HG03378 (cell line): ENCODE measurements at regions not wholly inside any gene's neighbourhood (a gene's known extent, or its start where the extent isn't known, plus 50 kb on each side); places are given as distances from the start of the nearest gene placed in this dataset.
"Not testable (repeated sequence)": the region's sequence is repeated elsewhere in the genome, so short reads cannot be mapped to it uniquely, and the experiment has no call there.

Experiments used
- ATAC-seq: cut with Tn5 transposase; IDR thresholded peaks from one replicate; pipeline ENCODE4 v1.9.1; 2021; ENCODE audit warnings: mild to moderate bottlenecking, moderate library complexity; ENCODE audit not compliant: unreplicated experiment

DNA sequence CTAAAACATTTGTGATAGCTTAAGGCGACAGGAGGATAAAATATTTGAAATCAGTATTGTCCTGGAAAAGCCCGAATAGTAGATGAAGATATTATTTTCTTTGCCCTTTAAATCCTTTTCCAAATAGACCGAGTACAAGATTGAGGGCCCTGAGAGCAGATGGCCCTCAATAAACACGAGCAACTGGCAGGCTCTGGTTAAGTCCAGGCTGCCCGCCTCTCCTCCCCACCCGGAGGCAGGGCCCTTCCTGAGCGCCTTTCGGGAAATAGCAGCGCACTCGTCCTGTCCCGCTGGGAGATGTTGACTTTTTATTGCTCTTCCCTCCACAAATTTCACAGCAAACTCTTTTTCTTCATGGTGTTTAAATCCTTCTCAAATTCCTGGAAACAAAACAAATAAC lies 50.8 kb upstream of the MAX start:
- ATAC-seq: no peak

GRCh38 chr14:65156568-65157366 lies 54.5 kb upstream of the MAX start:
- ATAC-seq: peak; percentile 48

- ATAC-seq: peak; percentile 72
Observed at GRCh38 chr14:65159281-65160062, 57.2 kb upstream of the MAX start.

DNA sequence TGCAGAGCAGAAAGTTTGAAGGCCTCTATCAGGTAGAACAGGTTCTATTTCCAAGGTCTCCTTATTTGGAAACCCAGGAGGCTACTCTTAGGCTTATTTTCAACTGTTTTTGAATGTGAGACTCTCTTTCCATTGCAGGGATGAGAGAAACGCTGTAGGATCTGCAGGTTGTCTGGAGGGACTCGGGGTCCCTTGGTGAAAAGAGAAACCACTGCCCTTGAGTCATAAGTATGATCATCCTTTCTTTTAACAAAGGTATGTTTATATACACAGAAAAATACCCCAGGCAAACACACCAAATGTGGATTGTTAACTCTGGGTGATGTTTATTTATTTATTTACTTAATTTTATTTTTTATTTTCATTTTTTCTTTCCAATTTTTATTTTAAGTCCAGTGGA lies 57.8 kb upstream of the MAX start:
- ATAC-seq: peak; percentile 4

- no peak for ATAC-seq
Observed at GRCh38 chr14:65162031-65162430, 59.7 kb upstream of the MAX start.

DNA sequence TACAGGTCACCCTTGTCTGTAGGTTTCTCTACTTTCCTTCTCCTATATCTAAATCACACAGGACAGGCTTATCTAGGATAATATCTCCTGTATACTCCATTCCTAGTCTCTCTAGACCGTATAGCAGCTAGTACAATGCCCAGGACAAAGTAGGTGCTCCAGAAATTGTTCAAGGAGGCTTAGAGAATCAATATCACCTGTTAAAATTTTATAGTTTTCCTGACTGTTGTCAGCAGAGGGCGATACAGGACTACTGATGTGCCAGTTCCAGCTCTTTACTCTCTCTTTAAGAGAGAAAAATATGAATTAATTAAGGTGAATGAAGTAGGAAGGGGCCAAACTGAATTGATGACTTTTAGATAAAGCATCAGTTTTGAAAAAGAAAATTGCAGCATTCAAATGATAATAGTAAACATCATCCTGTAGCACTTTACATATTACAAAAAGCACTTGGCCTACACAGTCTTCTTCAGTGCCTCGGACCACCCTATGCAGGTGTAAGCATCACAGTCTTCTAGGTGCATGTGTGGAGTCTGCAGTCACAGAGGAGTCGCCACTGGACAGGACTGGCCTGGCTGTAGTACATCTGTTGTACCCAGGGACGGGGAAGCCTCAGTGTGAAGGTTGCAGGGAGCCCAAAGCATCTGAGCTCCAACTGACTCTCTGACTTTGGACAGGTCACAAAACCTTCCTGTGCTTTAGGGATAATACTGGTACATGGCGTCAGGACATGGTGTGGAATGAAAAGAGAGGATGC lies 61.9 kb upstream of the MAX start:
- ATAC-seq: no peak

- ATAC-seq: no peak
Observed at GRCh38 chr14:65164825-65165135, 62.5 kb upstream of the MAX start.

DNA sequence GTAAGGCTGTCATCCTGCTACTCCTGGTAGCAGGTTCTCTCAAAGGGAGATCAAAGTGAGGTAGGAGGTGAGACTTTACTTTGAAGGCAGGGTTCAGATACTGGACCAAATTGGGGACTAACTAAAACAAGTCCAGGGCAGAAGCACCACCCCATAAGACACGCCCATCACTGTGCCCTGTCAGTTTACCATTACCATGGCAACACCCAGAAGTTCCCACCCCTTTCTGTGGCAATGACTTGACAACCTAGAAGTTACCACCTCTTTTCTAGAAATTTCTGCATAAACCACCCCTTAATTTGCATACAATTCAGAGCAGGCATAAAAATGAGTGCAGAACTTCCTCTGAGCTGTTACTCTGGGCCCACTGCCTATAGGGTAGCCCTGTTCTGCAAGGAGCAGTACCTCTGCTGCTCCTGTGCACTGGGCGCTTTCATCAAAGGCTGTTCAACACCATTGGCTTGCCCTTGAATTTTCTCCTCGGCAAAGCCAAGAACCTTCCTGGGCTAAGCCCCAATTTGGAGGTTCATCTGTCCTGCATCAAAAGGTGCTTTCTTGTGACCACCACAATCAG lies 64.8 kb upstream of the MAX start:
- no peak for ATAC-seq

GRCh38 chr14:65168840-65169239 lies 66.5 kb upstream of the MAX start:
- no peak for ATAC-seq

GRCh38 chr14:65169351-65169750 lies 67.0 kb upstream of the MAX start:
- peak; percentile 86 for ATAC-seq

- no peak for ATAC-seq
Observed at GRCh38 chr14:65170318-65170717, 68.0 kb upstream of the MAX start.

DNA sequence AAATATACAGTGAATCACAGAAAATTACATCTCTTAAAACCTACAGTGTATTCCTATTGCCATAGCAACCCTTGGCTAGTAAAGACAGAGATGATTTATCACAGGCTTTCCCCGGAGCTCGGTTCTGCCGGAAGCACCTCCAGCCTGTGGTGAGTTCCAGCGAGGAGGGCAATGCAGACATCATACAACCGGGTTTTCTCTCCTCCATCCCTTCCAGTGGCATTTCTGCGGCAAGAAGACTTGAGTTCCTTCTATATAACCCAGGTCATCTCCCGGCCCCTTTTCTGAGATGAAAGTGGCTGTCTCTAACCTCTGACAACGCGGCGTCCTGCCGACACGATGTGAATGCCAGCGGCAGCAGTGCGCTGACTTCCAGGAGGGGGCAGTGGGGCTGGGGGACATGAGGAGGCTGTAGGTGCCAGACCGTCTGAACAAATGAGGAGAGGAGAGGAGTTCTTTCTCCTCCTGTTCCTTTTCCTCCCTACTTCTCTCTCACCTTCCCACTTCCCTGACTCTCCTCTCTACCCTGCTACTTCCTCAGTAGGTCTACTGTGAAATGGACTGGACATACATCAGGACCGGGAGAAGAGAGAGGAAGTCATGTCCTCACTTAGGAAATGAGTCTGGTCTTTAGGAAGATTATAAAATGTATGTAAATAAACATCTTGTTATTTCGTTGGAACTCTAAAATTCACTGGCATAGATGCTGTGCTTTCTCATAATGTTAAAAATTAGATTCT lies 68.6 kb upstream of the MAX start:
- ATAC-seq: no peak

- ATAC-seq: no peak
Observed at GRCh38 chr14:65173973-65174693, 71.8 kb upstream of the MAX start.

DNA sequence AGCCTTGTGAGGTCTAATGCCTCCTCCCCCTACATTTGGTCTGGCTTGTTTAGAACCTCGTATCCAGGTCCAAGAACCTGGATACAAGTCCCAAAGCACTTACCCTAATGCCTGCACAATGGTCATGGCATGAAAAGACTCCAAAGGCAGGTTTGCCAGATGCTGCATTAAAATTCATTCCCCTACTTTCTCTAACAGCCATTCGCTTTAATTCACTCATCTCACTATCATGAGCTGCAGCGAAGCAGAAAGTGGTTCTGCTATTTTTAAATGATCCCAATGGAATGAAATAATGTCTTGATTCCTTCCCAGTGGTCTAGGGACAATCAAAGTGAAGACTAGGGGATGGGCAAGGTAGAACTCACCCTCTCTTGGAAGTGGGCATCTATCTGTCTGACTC lies 72.5 kb upstream of the MAX start:
- no peak for ATAC-seq

DNA sequence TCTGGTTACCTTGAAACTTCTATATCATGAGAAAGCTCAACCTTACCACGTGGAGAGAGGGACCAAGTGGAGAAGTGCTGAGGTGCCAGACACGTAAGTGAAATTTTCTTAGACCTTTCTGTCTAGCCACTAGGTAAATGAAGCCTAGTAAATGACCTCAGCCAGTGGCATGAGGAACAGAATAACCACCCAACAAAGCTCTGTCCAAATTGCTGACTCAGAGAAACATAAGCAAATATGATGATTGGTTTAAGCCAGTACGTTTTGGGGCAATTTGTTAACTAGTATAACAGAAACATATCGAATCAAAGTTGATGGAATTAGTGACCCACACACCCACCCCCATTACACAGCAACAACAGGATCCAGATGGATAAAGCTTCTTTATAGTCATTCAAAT lies 75.2 kb upstream of the MAX start:
- no peak for ATAC-seq

DNA sequence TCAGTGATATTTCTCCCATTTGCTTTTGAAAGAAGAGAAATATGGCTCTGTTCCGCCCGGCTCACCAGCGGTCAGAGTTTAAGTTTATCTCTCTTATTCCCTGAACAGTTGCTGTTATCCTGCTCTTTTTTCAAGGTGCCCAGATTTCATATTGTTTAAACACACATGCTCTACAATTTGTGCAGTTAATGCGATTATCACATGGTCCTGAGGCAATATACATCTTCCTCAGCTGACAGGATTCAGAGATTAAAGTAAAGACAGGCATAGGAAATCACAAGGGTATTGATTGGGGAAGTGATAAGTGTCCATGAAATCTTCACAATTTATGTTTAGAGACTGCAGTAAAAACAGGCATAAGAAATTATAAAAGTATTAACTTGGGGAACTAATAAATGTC lies 76.9 kb upstream of the MAX start:
- not testable (repeated sequence) for ATAC-seq

GRCh38 chr14:65179918-65180724 lies 77.8 kb upstream of the MAX start:
- peak; percentile 94 for ATAC-seq

DNA sequence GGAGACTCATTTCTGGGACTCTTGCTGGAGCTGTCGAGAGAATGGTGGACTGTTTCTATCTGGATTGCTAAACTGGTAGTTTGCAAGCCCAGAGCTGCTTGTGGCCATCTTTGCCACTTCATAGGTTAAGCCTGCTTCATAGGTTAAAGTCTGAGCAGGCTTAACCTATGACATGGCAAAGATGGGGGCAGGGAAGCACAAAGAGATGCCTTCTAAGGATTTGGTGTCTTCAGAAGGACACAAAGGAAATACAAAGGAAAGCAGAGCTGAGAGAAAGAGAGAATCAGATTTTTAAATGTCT lies 78.4 kb upstream of the MAX start:
- no peak for ATAC-seq

DNA sequence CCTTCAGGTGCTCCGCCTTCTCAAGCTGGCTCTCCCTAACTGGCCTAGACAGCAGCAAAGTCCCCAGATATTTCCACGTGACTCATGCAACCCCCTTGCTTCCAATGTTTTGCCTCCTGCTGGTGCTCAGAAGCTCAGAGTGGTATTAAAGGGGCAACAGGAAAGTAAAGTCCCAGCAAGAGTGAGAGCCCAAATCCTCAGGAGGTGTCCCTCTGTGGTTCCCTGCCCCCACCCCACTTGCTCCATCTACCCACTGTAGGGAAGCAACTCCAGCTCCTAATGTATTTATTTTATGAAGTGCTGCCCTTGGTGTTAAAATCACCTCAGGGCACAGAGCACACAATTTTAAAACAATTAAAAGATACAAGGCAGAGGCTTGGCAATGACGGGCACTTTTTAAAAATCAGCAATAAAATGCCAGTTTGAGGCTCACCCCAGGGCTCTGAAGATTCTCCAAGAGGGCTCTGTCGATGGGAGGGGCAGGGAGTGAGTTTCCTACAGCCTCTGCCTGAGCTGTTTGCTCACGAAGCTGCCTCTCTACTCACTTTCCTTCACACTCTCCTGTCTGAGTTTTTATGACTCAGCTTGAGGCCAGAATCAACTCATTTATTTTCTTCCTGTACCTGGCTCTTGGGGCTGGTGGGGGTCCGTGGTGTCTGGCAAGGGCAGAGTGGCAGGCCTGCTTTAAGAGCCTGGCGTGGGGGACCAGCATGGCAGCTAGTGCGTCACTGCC lies 81.9 kb upstream of the MAX start:
- no peak for ATAC-seq
